HT1080 (cell line): ENCODE measurements at regions not wholly inside any gene's neighbourhood (a gene's known extent, or its start where the extent isn't known, plus 50 kb on each side); places are given as distances from the start of the nearest gene placed in this dataset.
"Not testable (repeated sequence)": the region's sequence is repeated elsewhere in the genome, so short reads cannot be mapped to it uniquely, and the experiment has no call there.

Experiments used
- DNase-seq: peaks from one replicate; pipeline ENCODE4 v3.0.0-alpha.2; 2015; ENCODE audit warnings: low read depth

DNA sequence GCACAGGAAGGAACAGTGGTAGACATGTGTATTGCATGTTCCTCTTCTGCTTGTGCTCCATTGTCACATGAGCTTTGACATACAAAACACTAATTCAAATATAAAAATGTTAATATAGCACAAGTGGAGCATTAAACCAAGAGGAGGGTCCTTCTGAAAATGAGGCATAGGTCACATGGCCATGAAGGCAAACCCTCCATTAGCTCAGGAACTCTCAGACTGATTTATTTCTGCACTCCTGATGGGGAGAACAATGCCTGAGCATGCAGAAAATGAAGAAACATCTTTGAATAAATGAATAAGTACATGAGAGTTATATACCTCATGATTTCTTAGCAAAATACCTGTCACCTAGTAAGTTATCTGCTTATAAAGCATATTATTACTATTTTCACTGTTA lies 769.2 kb upstream of the EPHA5 start:
- no peak for DNase-seq

DNA sequence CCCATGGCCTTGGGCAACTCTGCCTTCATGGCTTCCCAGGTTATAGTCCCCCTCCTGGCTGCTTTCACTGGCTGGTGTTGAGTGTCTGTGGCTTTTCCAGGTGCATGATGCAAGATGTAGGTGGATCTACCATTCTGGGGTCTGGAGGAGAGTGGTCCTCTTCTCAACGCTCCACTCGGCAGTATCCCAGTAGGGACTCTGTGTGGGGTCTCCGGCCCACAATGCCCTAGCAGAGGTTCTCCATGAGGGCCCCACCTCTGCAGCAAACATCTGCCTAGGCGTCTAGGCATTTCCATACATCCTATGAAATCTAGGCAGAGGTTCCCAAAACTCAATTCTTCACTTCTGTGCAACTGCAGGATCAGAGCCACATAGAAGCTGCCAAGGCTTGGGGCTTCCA lies 763.4 kb upstream of the EPHA5 start:
- no peak for DNase-seq

DNA sequence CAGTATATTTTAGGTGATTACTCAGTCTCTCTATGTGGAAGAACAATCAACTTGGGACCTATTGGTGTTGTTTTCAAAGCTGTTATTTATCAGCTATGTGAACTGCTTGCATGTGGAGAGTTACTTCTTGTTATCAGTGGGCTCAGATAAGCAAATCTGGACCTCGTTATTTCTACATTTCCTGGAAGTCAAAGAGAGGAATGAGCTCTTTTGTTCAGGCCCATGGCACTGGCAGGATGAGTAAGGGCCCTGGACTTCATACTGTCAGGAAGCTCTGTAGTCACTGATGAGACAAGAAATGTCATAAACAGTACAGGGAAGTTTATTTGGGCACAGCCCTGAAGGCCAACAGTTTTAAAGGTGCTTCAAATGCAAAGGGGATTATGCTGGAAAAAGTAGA lies 760.6 kb upstream of the EPHA5 start:
- DNase-seq: peak; percentile 32

DNA sequence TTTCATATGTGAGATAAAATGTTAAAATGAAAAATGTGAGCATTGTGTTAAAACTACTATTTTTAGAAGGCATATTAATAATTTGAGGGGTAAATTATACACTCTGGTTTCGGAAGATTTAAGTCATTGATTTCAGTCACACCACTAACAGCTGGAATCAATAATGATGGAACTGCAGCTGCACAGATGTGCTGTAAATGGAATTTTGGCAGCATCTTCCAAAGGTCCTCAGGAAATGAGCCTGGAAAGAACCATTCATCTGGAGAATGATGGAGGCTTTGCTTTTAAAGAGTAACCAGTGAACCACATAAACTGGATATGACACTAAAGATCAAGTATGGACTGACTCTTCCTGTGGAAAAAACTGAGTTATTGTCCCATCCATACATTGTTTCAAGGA lies 759.0 kb upstream of the EPHA5 start:
- no peak for DNase-seq

DNA sequence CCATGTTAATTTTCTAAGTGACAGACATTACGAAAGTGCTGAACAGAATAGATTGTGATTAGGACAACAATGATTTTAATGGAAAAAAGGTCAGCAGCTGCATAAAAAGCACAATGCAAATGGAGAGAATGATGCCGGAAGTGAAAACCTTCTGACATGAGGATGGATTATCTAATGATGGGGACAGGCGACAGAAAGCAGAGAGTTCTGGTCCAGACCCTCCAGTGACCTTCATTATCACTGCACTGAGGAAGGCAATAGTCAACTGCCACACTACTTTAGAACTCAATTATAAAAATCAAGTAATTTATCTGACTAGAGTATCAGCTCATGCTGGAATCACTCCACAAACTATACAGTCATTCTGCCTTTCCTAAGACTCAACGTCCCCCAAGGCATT lies 746.1 kb upstream of the EPHA5 start:
- DNase-seq: no peak

- no peak for DNase-seq
Observed at GRCh38 chr4:66404141-66404540, 733.9 kb upstream of the EPHA5 start.

DNA sequence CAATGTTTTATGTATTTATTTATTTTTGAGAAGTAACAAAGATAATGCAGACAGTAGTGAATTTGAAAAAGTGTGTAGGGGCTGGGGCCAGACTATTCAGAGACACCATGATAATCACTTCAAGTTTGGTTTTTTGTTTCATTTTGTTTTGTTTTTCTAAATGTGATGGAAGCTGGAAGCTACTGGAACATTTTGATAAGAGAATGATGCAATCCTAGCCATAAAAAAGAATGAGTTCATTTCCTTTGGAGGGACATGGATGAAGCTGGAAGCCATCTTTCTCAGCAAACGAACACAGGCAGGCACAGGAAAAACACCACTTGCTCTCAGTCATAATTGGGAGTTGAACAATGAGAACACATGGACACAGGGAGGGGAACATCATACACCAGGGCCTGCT lies 706.6 kb upstream of the EPHA5 start:
- DNase-seq: peak; percentile 3

DNA sequence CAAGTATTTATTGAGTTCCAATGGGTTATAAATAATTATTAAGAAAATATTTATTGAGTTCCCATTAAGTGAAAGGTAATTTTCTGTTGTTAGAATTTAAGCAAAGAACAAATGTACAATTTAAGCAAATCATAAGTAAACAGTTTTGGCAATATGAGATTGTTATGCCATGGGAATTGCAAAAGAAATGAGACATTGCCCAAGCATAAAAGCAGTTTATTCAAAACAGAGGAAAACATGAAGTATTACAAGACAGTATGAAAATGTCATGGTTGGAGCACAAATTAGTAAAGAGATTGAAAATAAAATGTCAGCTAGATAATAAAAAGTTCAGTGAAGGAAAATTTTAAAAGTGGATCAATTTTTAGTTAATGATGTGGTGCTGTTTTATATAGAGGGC lies 706.1 kb upstream of the EPHA5 start:
- no peak for DNase-seq

DNA sequence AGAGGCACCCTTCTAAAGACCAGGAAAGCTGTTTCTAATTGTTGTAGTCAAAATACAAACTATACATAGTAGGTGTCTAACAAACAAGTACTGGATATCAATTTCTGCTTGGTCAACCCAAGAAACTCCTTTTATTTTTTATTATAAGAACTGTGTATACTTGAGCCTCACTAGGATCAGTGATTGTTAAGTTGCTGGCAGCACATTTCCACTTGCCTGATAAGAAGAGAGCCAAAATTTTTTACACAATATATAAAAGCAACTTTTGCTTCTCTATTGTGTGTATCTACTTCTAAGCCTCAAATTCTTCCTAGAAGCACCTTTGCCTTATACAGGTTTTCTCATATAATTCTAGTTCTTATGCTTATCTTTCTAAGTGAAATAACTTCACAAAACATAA lies 703.0 kb upstream of the EPHA5 start:
- DNase-seq: no peak

DNA sequence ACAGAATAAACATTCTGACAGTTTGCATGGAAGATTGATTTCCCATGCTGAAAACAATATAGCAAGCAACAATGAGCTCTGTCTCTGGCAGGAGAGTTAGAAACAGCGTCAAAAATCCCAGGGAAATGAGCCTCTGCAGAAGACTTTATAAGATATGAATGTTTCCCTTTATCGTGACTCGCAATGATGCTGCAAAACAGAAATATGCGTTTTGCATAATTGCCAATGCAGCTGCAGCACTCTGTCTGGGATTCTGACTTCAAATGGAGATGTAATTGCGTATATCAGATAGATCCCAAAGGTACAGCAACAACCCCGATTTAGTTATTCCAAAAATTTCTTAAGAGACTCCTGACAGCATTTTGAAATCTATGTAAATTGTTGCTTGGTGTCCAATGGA lies 702.4 kb upstream of the EPHA5 start:
- no peak for DNase-seq

DNA sequence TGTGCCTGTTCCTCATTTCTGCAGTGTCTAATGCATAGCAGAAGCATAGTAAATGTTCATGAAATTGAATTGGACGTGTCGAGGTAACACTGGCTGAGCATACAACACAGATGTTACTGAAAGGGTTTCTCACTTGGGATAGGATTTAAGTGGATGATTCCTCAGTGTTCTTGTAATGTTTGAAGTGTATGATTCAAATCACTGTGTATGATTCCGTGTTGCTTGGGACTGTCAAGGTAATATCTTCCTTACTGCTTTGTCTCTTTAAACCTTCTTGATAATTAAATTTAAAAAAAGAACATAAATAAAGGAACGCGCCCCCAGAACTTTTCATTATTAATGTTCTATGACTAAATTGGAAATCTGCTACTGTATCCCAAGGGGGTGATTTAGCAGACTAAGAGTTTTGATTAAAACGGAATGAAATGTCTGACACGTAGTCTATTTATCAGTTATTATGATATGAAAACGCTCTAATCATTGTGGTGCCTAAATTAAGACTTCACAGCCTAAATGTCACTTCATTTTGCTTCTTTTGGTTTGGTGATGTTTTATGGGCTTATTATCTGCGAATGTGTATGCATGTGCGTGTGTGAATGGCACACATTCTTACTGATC lies 696.9 kb upstream of the EPHA5 start:
- no peak for DNase-seq

DNA sequence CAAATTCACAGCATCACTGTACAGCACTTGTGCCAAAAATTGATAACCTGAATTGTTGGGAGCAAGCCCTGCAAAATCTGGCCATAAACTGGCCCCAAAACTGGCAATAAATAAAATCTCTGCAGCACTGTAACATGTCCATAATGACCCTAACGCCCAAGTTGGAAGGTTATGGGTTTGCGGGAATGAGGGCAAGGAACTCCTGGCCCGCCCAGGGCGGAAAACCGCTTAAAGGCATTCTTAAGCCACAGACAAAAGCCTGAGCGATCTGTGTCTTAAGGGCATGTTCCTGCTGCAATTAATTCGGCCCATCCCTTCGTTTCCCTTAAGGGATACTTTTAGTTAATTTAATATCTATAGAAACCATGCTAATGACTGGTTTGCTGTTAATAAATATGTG lies 690.1 kb upstream of the EPHA5 start:
- DNase-seq: not testable (repeated sequence)

DNA sequence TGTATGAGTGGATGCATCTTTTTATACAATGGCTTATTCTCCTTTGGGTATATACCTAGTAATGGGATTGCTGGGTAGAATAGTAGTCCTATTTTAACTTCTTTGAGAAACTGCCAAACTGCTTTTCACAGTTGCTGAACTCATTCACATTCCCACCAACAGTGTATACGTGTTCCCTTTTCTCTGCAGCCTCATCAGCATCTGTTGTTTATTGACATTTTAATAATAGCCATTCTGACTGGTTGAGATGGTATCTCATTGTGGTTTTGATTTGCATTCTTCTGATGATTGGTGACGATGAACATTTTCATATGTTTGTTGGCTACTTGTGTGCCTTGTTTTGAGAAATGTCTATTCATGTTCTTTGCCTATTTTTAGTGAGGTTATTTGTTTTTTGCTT lies 687.0 kb upstream of the EPHA5 start:
- peak; percentile 1 for DNase-seq

DNA sequence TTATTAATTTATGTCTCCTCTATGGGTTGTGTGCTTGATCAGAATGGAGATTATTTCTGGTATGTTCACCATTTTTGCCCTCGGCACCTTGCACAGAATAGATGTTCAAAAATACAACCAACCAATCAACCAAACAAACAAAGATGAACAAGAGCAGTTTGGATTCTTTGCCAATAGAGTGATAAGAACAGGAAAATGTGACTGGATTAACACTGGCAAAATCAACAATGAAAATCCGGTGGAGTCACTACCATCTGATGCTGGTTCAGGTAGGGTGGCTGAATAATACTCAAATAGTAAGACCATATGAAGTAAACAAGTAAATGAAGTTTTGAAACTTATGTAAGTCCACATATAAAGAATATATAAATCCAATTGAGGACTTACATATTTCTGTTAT lies 685.0 kb upstream of the EPHA5 start:
- no peak for DNase-seq

- no peak for DNase-seq
Observed at GRCh38 chr4:66351761-66352160, 681.5 kb upstream of the EPHA5 start.

GRCh38 chr4:66340286-66340893 lies 670.1 kb upstream of the EPHA5 start:
- no peak for DNase-seq

GRCh38 chr4:66339007-66339406 lies 668.7 kb upstream of the EPHA5 start:
- no peak for DNase-seq

DNA sequence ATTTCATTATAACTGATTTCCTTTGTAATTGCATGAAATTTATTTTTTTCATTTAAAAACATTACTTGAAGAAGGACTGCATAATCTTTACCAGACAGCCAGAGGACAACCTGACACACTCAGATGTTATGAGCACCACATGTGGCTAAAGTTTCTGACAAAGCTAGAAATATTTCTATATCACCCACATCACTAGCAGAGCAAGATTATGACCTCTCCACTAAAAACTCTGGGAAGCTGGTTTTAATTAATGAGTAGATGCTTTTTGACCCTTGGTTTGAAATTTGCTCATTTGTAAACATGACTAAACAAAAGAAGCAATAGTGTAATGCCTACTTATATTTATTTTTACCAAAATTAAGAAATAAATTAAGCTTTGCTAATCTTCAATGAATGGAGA lies 661.5 kb upstream of the EPHA5 start:
- DNase-seq: no peak

- no peak for DNase-seq
Observed at GRCh38 chr4:66330125-66330524, 659.8 kb upstream of the EPHA5 start.

- DNase-seq: no peak
Observed at GRCh38 chr4:66328803-66329574, 658.7 kb upstream of the EPHA5 start.

DNA sequence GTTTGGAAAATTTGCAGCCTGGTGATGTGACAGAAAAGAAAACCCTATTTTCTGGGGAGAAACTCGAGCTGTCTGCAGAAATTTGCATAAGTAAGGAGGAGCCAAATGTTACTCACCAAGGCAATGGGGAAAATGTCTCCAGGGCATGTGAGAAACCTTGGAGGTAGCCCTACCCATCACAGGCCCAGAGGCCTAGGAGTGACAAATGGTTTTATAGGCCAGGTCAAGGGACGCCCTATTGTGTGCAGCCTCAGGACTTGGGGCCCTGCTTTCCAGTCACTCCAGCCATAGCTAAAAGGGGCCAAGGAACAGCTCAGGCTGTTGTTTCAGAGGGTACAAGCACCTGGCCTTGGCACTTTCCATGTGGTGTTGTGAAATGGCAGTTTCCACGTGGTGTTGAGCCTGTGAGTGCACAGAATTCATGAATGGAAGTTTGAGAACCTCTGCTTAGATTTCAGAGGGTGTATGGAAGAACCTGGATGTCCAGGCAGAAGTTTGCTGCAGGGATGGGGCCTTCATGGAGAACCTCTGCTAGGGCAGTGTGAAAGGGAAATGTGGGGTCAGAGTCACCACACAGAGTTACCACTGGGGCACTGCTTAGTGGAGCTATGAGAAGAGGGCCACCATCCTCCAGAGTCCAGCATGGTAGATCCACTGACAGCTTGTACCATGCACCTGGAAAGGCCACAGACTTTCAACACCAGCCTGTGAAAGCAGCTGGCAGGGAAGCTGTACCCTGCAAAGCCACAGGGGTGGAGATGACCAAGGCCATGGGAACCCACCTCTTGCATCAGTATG lies 637.6 kb upstream of the EPHA5 start:
- DNase-seq: no peak

GRCh38 chr4:66300336-66300934 lies 630.1 kb upstream of the EPHA5 start:
- DNase-seq: no peak
